SK-N-SH treated with all-trans-retinoic acid at 6 μM for 48 hours (cell line): ENCODE measurements at regions not wholly inside any gene's neighbourhood (a gene's known extent, or its start where the extent isn't known, plus 50 kb on each side); places are given as distances from the start of the nearest gene placed in this dataset.

ENCODE experiments used
- BACH2 ChIP-seq: fragments of 250-450 bp; sonication (Bioruptor Pico); IDR thresholded peaks from 2 replicates; pipeline ENCODE4 v1.9.0; 2021; ENCODE audit warnings: mild to moderate bottlenecking, borderline replicate concordance
- GLIS3 ChIP-seq: fragments of 250-450 bp; sonication (Bioruptor Pico); IDR thresholded peaks from 2 replicates; pipeline ENCODE4 v1.5.0; 2020; ENCODE audit warnings: mild to moderate bottlenecking, moderate library complexity
- ISL1 ChIP-seq: fragments of 250-450 bp; sonication (Bioruptor Pico); IDR thresholded peaks from 2 replicates; pipeline ENCODE4 v2.1.2; 2022; ENCODE audit warnings: mild to moderate bottlenecking, moderate library complexity
- OSR1 ChIP-seq: fragments of 250-450 bp; sonication (Bioruptor Pico); IDR thresholded peaks from 2 replicates; pipeline ENCODE4 v1.8.0; 2022; ENCODE audit warnings: moderate library complexity, mild to moderate bottlenecking, inconsistent platforms
- PATZ1 ChIP-seq: fragments of 250-450 bp; sonication (Bioruptor Pico); IDR thresholded peaks from 2 replicates; pipeline ENCODE4 v1.8.0; 2020; ENCODE audit warnings: mild to moderate bottlenecking, moderate library complexity, borderline replicate concordance
- PPARA ChIP-seq: fragments of 250-450 bp; sonication (Bioruptor Pico); IDR thresholded peaks from 2 replicates; pipeline ENCODE4 v1.5.0; 2020; ENCODE audit warnings: mild to moderate bottlenecking, borderline replicate concordance
- RARB ChIP-seq: fragments of 250-450 bp; sonication (Bioruptor Pico); IDR thresholded peaks from 2 replicates; pipeline ENCODE4 v1.8.0; 2021; ENCODE audit warnings: mild to moderate bottlenecking, moderate library complexity
- SNAI2 ChIP-seq: fragments of 250-450 bp; sonication (Bioruptor Pico); IDR thresholded peaks from 2 replicates; pipeline ENCODE4 v1.5.0; 2020; ENCODE audit warnings: mild to moderate bottlenecking, moderate library complexity
- ZC3H10 ChIP-seq: fragments of 250-450 bp; sonication (Bioruptor Pico); IDR thresholded peaks from 2 replicates; pipeline ENCODE4 v1.5.1; 2021; ENCODE audit warnings: mild to moderate bottlenecking, moderate library complexity
- ZFP3 ChIP-seq: fragments of 250-450 bp; sonication (Bioruptor Pico); IDR thresholded peaks from 2 replicates; pipeline ENCODE4 v1.5.0; 2020; ENCODE audit warnings: mild to moderate bottlenecking, moderate library complexity
- ZNF70 ChIP-seq: fragments of 450-650 bp; formaldehyde crosslinking; IDR thresholded peaks from 2 replicates; pipeline ENCODE4 v1.5.0; 2020; ENCODE audit warnings: mild to moderate bottlenecking, moderate library complexity
- TF ChIP-seq, protein P1 (sequence below): fragments of 250-450 bp; sonication (Bioruptor Pico); IDR thresholded peaks from 2 replicates; pipeline ENCODE4 v1.5.1; 2020; ENCODE audit warnings: low read depth, mild to moderate bottlenecking, moderate library complexity
- TF ChIP-seq, protein P2 (sequence below): fragments of 250-450 bp; sonication (Bioruptor Pico); IDR thresholded peaks from 2 replicates; pipeline ENCODE4 v1.5.1; 2021; ENCODE audit warnings: mild to moderate bottlenecking, moderate library complexity
- TF ChIP-seq, protein P3 (sequence below): fragments of 250-450 bp; sonication (Bioruptor Pico); IDR thresholded peaks from 2 replicates; pipeline ENCODE4 v1.8.0; 2021; ENCODE audit warnings: low read depth, mild to moderate bottlenecking, moderate library complexity, borderline replicate concordance

GRCh38 chr5:57676222-57677098 lies 193.8 kb upstream of the ACTBL2 start:
- TF ChIP-seq RARB (no peak), SNAI2 (CRISPR knock-in tag) (no peak), ZNF70 (CRISPR knock-in tag) (peak; percentile 83), BACH2 (CRISPR knock-in tag) (no peak), ISL1 (peak; percentile 24; the same call in 1 of the 2 replicates), ZC3H10 (no peak), GLIS3 (CRISPR knock-in tag) (no peak), OSR1 (CRISPR knock-in tag) (no peak), PATZ1 (CRISPR knock-in tag) (no peak), PPARA (no peak), ZFP3 (CRISPR knock-in tag) (no peak)
- TF ChIP-seq, protein P1, sequence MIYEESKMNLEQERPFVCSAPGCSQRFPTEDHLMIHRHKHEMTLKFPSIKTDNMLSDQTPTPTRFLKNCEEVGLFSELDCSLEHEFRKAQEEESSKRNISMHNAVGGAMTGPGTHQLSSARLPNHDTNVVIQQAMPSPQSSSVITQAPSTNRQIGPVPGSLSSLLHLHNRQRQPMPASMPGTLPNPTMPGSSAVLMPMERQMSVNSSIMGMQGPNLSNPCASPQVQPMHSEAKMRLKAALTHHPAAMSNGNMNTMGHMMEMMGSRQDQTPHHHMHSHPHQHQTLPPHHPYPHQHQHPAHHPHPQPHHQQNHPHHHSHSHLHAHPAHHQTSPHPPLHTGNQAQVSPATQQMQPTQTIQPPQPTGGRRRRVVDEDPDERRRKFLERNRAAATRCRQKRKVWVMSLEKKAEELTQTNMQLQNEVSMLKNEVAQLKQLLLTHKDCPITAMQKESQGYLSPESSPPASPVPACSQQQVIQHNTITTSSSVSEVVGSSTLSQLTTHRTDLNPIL: 0 out of 2 replicates have a peak, but pooled peaks have one; percentile 10
- TF ChIP-seq, protein P2, sequence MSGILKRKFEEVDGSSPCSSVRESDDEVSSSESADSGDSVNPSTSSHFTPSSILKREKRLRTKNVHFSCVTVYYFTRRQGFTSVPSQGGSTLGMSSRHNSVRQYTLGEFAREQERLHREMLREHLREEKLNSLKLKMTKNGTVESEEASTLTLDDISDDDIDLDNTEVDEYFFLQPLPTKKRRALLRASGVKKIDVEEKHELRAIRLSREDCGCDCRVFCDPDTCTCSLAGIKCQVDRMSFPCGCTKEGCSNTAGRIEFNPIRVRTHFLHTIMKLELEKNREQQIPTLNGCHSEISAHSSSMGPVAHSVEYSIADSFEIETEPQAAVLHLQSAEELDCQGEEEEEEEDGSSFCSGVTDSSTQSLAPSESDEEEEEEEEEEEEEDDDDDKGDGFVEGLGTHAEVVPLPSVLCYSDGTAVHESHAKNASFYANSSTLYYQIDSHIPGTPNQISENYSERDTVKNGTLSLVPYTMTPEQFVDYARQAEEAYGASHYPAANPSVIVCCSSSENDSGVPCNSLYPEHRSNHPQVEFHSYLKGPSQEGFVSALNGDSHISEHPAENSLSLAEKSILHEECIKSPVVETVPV (CRISPR knock-in tag): 0 out of 2 replicates have a peak, but pooled peaks have one; percentile 52
- TF ChIP-seq, protein P3, sequence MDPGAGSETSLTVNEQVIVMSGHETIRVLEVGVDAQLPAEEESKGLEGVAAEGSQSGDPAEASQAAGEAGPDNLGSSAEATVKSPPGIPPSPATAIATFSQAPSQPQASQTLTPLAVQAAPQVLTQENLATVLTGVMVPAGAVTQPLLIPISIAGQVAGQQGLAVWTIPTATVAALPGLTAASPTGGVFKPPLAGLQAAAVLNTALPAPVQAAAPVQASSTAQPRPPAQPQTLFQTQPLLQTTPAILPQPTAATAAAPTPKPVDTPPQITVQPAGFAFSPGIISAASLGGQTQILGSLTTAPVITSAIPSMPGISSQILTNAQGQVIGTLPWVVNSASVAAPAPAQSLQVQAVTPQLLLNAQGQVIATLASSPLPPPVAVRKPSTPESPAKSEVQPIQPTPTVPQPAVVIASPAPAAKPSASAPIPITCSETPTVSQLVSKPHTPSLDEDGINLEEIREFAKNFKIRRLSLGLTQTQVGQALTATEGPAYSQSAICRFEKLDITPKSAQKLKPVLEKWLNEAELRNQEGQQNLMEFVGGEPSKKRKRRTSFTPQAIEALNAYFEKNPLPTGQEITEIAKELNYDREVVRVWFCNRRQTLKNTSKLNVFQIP (CRISPR knock-in tag): no peak
